HG03196 (cell line): ENCODE measurements at regions not wholly inside any gene's neighbourhood (a gene's known extent, or its start where the extent isn't known, plus 50 kb on each side); places are given as distances from the start of the nearest gene placed in this dataset.
"Not testable (repeated sequence)": the region's sequence is repeated elsewhere in the genome, so short reads cannot be mapped to it uniquely, and the experiment has no call there.

ENCODE experiments used
- ATAC-seq: cut with Tn5 transposase; IDR thresholded peaks from one replicate; pipeline ENCODE4 v1.9.1; 2021; ENCODE audit not compliant: unreplicated experiment

DNA sequence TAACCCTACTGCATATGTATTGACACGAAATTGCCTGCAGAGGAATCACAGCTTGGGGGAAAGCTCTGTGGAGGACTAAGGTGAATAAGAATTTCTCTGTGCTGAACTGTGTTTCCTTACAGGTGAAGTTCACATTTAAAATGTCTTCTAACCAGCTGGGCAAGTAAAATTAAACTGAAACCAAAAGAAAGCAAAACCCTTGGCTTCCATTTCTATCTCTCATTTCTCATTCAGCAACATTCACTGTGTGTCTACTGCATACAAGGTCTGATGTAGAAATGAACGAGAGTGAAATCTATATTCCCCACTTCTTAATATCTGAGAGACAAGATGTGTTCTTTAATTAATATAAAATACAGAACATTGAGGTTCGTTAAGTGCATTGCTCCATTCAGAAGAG is 397.3 kb downstream of the SOX11 start:
- no peak for ATAC-seq

GRCh38 chr2:6103372-6103771 is 411.2 kb downstream of the SOX11 start:
- ATAC-seq = no peak

DNA sequence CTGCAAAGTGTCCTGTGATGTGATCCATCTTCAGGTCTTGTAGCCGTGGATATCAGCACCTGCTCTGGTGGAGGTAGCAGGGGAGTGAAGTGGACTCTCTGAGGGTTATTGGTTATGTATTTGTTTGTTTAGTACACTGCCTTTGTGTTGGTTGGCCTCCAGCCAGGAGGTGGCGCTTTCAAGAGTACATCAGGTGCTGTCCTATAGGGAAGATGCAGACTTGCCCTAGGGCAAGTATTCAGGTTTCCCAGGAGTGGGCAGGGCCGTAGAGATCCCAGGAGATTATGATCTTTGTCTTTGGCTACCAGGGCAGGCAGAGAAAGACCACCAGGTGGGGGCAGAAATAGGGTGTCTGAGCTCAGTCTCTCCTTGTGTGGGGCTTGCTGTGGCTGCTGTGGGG is 411.8 kb downstream of the SOX11 start:
- no peak for ATAC-seq

DNA sequence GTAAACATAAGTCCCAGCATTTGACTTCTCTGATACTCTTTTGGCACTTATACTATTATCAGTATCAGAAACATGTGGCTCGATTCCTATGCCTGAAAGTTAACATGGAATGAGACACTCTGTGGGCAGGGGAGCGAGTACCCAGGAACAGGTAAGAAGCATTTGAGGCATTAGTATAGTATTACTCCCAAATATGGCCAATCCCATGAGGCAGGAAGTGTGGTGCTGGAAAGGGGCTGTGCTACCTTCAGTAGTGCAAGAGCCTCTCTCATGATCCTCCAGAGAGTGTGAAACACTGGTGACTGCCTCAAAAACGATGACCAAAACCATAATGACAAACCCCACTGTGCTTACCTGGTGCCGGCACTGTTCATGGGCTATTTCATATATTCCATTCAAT is 415.1 kb downstream of the SOX11 start:
- no peak for ATAC-seq

DNA sequence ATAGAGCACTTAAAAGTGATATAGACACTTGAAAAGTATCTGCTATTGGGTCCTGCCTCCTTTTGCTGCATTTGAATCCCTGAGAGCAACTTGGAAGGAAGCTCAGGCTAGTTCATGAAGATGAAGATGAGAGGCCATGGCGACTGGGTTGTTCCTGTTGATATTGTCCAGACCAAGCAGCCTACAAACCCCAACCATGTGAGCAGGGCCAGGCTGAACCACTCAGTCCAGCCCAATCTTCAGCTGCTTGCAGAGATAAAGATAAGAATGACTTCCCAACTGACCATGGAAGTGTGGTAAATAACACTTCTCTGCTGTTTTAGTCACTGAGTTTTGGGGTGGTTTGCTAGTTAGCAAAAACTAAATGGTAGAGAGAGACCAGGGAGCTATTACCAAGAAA is 417.6 kb downstream of the SOX11 start:
- no peak for ATAC-seq

GRCh38 chr2:6111781-6112261 is 419.6 kb downstream of the SOX11 start:
- ATAC-seq = no peak

DNA sequence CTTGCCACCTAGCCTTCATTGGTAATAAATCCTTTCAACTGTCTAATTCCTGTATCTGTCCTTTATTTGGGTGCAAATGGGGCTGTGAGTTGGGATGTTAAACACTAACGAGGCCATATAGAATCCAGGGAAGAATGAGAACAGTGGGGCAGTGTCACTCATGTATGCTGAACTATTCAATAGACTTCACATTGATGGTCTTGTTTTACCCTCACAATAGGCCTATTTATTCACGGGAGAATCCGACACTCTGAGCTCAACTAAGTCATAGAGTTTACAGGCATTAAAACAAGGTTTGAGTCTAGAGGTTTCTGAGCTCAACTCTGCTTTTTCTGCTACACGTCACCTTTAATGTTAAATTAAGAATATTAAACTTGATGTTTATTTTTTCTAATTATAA is 421.6 kb downstream of the SOX11 start:
- ATAC-seq = no peak

DNA sequence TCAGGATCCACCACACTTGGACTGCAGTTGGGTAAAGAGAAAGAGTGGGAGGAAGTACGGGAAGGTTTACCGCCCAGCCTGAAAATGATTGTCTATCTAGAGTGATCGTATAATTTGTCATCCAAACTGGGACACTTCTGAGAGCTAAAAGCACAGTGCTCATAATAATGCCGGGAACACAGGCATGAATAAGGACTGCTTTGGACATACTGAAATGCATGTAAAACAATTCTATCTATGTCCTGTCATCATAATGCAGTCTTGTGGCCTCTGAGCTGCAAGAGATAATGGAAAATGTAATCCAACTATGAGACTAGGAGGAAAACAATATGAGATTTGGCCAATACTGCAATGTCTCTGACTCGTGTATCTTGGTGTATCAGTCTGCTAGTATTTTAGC is 435.5 kb downstream of the SOX11 start:
- no peak for ATAC-seq

DNA sequence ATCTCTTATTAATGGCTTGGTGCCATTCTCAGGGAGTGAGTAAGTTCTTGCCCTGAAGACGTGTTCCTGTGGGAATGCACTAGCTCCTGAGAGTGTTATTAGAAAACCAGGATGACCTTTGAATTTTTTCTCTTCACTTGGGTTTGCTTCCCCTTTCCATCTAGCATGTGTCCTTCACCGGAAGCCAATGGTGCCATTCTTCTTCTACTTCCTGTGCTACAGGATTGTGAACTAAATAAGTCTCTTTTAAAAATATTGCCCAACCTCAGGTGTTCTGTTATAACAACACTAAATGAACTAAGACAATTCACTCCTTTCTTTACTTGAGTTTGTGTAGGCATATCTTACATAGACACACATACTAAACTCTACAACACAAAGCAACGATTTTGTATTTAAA is 447.0 kb downstream of the SOX11 start:
- ATAC-seq = no peak

DNA sequence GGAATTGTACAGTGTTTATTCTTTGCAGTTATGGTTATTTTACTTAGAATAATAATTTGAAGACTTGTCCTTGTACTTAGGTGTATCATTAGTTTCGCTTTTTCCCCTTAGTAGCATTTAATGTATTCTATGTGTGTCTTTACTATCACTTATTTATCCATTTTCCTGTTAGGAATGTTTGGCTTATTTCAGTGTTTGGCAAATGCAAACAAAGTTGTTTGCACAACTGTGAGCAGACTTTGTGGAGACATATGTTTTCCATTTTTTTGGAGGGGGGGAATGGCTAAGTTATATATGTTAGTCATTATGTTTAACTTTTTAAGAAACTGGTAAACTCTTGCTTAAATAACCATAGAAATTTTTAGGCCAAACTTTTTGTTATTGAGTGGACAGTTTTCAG is 447.7 kb downstream of the SOX11 start:
- ATAC-seq = no peak

DNA sequence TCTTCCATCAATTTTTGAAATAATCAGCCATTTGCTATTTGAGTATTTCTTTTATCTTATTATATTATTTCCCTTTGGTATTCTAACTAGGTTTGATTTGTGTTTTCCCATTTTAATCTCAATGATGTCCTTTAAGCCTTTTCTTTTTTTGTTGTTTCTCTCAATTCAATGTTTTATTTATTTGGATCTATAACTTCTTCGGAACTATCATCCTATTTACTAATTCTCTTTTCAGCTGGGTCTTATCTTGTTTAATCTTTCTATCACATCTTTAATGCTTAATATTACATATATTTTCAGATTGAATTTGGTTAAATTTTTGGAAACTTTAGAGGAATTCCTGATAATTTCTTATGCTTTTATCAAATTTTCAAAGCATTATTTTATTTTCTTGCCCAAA is 448.3 kb downstream of the SOX11 start:
- no peak for ATAC-seq

GRCh38 chr2:6143812-6144211 is 451.6 kb downstream of the SOX11 start:
- no peak for ATAC-seq

- ATAC-seq = not testable (repeated sequence)
Observed at GRCh38 chr2:6147215-6147614, 455.0 kb downstream of the SOX11 start.

DNA sequence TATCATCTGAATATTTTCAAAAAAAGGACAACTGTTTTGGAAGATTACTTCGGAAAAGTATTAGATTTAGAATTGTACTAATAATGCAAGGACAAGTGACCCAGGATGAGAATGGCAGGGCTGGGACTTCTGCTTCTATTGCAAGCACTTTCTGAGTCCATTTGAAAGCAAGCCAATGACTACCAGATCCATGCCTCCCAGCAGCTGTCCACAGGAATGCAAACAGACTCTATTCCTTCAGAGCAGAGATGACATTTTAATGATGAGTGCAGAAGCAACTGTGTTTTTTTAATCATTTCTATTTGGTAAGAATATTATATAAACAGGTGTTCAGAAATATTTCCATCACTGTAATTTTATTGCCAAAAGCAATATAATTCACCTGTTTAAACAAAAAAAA is 456.7 kb downstream of the SOX11 start:
- no peak for ATAC-seq

DNA sequence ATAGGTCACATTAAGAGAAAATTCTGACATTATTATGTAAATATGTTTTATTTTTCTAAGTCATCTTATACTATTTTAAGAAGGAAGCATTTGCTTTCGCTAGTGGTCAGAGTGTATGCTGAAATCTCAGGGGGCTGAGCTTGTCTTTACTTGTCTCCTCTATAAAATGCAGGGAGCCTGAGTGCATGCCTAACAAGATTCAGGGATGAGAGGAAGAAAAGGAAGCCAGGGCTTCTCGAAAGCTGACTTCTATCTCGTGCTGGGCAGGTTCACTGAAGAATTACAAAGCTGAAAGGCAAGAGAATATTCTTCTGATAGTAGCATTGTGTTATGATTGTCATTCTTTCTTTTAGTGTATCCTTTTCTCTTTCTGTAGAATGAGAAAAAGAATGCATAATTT is 467.4 kb downstream of the SOX11 start:
- ATAC-seq = no peak

DNA sequence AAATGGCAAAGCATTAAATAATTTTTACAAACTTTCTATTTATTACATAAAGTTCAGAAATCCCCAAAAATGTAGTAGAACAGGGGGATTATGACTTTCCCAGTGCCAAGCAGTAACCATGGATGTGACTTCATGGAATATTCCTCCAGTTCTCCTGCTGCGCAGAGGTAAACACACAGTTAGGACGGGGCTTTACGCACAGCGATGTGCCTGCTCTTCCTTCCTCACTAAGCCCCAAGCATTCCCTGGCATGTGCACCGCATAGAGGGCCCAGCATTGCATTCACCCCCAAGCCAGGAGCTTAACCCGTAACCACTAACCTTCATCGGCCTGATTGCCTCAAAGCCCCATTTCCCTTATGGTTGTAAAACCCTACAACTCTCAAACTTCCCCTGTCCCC is 471.7 kb downstream of the SOX11 start:
- no peak for ATAC-seq

GRCh38 chr2:6164986-6165747 is 473.0 kb downstream of the SOX11 start:
- ATAC-seq = no peak

DNA sequence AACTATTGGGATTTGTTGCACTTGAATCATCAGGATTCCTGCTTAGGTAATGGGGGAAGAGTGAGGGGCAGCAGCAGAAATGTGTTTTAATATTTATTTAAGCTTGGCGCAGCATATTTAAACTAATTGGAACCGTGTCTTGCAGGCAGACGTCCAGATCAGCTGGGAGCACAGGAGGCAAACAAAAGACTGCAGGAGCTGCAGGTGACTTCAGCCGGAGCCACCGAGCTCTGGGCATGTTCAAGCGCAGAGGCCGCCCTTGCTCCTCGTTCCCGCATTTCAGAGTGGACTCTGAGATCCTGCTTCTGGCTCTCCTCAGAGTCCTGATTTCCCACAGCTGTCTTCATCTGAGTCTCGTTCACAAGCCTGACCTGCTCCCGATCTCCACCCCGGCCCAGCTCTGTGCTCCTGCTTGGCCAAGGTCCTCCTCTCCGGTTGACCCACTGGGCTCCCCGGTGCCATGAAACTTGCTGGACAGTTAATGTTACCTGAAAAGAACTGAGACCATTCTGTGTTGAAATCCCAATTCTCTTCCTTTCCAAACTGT is 475.5 kb downstream of the SOX11 start:
- no peak for ATAC-seq

- no peak for ATAC-seq
Observed at GRCh38 chr2:6168485-6168884, 476.3 kb downstream of the SOX11 start.

- ATAC-seq = no peak
Observed at GRCh38 chr2:6171294-6171693, 479.1 kb downstream of the SOX11 start.

DNA sequence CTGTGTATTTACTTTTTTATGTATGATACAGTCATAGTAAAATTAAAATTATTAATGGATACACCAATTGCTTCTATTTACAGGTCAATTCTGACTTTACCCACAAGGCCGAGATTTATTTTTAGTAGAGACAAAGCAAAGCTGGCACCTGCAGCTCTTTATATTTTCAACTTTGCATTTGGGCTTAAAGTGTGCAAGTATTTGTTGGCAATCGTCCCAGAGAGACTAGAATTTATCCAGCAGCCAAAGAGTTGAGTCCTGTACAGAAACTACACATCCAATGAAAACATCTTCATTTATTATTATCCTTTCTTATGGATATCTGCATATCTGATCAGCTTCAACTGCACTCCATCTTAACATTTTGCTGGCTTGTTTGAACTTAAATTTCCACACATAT is 485.6 kb downstream of the SOX11 start:
- no peak for ATAC-seq

DNA sequence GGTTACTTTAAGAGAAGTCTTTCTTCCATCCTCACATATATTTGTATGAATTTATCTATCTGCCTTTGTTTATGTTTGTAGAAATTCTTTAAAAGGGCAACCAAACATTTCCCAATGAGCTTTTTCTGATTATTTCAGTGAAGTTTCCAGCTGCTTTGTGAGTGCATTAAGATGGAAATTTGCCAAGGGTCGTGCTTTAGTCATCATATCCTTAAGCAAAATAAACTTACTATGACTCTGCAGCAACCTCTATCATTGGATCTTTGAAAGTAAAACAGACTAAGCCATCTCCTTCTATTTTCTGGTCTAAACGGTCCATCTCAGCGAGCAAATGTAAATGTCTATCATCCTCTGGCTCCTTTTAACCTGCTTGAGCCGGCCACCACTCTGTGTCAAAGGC is 489.3 kb downstream of the SOX11 start:
- no peak for ATAC-seq

DNA sequence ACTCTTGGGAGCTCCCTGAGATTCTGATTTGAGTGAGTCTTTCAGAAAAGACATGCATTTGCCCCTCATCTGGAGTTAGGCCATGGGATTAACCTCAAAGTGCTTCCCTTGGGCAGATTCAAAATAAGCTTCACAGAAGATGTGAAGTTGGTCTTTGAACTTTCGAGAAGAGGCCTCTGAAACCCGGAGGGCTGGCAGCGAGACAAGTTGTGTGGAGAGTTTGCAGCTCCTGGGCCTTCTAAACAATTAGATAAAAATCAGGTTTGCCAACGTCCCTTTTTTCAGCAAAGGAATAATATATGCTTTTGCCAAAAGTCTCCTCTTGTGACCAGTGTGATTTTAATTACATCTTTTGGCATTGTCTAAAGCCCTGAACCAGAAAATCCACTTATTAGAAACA is 489.7 kb downstream of the SOX11 start:
- no peak for ATAC-seq
